ENCODE measurements at regions not wholly inside any gene's neighbourhood (a gene's known extent, or its start where the extent isn't known, plus 50 kb on each side); places are given as distances from the start of the nearest gene placed in this dataset.
"Not testable (repeated sequence)": the region's sequence is repeated elsewhere in the genome, so short reads cannot be mapped to it uniquely, and the experiment has no call there.

- DNase-seq = no peak
Observed at GRCh38 chr9:75417471-75417870, 329.2 kb downstream of the OSTF1 start.

GRCh38 chr9:75418518-75418917 lies 330.2 kb downstream of the OSTF1 start:
- DNase-seq = no peak

GRCh38 chr9:75422944-75423522 lies 334.7 kb downstream of the OSTF1 start:
- no peak for DNase-seq

GRCh38 chr9:75429531-75430475 lies 341.5 kb downstream of the OSTF1 start:
- no peak for DNase-seq

GRCh38 chr9:75431375-75431774 lies 343.1 kb downstream of the OSTF1 start:
- DNase-seq = no peak

GRCh38 chr9:75432386-75432785 lies 344.1 kb downstream of the OSTF1 start:
- DNase-seq = no peak

- DNase-seq = no peak
Observed at GRCh38 chr9:75432888-75433287, 344.6 kb downstream of the OSTF1 start.

- DNase-seq = no peak
Observed at GRCh38 chr9:75438716-75439115, 350.4 kb downstream of the OSTF1 start.

GRCh38 chr9:75440914-75441313 lies 352.6 kb downstream of the OSTF1 start:
- no peak for DNase-seq

- DNase-seq = no peak
Observed at GRCh38 chr9:75445144-75445543, 356.8 kb downstream of the OSTF1 start.

- DNase-seq = no peak
Observed at GRCh38 chr9:75447281-75447680, 359.0 kb downstream of the OSTF1 start.

GRCh38 chr9:75448281-75448680 lies 360.0 kb downstream of the OSTF1 start:
- DNase-seq = no peak

GRCh38 chr9:75448955-75449354 lies 360.6 kb downstream of the OSTF1 start:
- DNase-seq = no peak

- peak; percentile 29 for DNase-seq
Observed at GRCh38 chr9:75451045-75451444, 362.7 kb downstream of the OSTF1 start.

- DNase-seq = peak; percentile 50
Observed at GRCh38 chr9:75451505-75451904, 363.2 kb downstream of the OSTF1 start.

GRCh38 chr9:75452512-75452911 lies 364.2 kb downstream of the OSTF1 start:
- DNase-seq = no peak

- no peak for DNase-seq
Observed at GRCh38 chr9:75454043-75454442, 365.7 kb downstream of the OSTF1 start.

GRCh38 chr9:75454891-75455290 lies 366.6 kb downstream of the OSTF1 start:
- no peak for DNase-seq

- DNase-seq = peak; percentile 36
Observed at GRCh38 chr9:75455444-75455921, 367.2 kb downstream of the OSTF1 start.

- DNase-seq = no peak
Observed at GRCh38 chr9:75456698-75457097, 368.4 kb downstream of the OSTF1 start.

GRCh38 chr9:75457474-75458011 lies 369.2 kb downstream of the OSTF1 start:
- no peak for DNase-seq

GRCh38 chr9:75459311-75459710 lies 371.0 kb downstream of the OSTF1 start:
- not testable (repeated sequence) for DNase-seq

- peak; percentile 75 for DNase-seq
Observed at GRCh38 chr9:75461183-75461582, 372.9 kb downstream of the OSTF1 start.

- no peak for DNase-seq
Observed at GRCh38 chr9:75462866-75463265, 374.6 kb downstream of the OSTF1 start.
